ENCODE measurements at regions not wholly inside any gene's neighbourhood (a gene's known extent, or its start where the extent isn't known, plus 50 kb on each side); places are given as distances from the start of the nearest gene placed in this dataset.
"Not testable (repeated sequence)": the region's sequence is repeated elsewhere in the genome, so short reads cannot be mapped to it uniquely, and the experiment has no call there.

DNA sequence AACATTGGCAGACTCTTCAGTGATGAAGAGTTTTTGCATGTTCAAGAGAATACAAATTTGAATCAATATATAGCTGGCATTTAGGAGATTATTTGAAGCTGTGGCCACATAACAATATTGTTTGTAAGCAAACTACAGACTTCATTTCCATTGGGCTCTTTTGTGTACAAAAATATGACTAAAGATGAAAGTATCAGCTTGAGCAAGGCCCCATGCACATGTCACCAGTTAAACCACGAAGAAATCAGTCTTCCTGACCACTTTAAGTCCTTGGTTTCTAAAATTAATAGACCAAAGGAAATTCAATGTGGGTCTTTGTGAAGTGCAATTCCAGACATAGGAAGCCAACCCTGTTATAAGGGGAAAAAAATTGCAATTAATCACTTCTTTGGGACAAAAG lies 1664.6 kb upstream of the ADGRL3 start:
- TF ChIP-seq, protein P1, sequence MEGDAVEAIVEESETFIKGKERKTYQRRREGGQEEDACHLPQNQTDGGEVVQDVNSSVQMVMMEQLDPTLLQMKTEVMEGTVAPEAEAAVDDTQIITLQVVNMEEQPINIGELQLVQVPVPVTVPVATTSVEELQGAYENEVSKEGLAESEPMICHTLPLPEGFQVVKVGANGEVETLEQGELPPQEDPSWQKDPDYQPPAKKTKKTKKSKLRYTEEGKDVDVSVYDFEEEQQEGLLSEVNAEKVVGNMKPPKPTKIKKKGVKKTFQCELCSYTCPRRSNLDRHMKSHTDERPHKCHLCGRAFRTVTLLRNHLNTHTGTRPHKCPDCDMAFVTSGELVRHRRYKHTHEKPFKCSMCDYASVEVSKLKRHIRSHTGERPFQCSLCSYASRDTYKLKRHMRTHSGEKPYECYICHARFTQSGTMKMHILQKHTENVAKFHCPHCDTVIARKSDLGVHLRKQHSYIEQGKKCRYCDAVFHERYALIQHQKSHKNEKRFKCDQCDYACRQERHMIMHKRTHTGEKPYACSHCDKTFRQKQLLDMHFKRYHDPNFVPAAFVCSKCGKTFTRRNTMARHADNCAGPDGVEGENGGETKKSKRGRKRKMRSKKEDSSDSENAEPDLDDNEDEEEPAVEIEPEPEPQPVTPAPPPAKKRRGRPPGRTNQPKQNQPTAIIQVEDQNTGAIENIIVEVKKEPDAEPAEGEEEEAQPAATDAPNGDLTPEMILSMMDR (conservative IDR thresholded peaks at IDR 0.05) = no peak
- H3K27ac ChIP-seq = no peak overlapping the region

DNA sequence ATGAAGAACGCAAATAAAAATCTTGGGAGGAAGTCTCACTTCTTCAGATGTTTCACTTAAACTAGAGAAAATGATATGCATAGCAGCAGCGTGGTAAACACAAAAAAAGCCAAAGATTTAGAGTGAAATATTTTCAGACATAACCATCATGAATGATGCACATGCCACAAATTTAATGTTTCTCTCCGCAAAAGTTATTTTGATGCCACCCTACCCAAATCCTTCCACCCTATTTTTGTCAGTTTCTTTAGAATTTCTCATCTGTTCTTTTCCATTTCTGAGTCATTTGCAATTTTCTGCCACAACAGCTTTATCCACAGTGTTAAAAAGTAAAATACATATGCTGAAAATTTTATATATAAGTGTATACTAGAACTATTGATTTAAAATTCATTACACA lies 1663.7 kb upstream of the ADGRL3 start:
- H3K27ac ChIP-seq = no peak overlapping the region

DNA sequence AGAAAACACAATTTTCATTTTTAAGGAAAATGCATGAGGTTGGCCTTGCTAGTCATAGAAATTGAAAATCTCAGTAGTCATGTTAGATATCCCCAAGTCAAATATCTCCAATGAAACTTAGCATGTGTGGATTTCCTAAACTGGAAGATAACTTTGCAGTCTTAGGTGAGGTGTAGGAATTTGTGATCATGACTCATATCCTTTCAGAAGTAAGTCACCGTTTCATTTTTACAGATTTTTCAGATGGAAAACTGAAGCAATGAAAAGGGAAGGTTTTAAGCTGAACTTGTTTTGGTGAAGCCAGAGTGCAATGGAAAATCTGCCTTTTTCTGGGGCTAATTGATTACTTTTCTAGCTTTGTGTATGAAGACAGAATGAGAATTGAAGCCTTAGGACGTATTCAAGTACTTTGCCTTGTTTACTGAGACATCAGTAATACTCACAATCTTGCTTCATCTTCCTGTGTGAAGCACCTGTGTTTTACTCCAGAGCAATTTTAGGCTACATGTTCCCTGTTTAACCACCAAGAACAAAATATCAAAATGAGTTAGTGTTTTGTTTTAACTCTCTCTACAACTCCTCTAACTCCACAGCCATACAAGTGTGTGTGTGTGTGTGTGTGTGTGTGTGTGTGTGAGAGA lies 1662.8 kb upstream of the ADGRL3 start:
- H3K27ac ChIP-seq = no peak overlapping the region
- TF ChIP-seq, protein P1 (conservative IDR thresholded peaks at IDR 0.05) = no peak

More for the DNA sequence above, 1663.7 kb upstream of the ADGRL3 start:
- TF ChIP-seq, protein P1 (conservative IDR thresholded peaks at IDR 0.05) = no peak

DNA sequence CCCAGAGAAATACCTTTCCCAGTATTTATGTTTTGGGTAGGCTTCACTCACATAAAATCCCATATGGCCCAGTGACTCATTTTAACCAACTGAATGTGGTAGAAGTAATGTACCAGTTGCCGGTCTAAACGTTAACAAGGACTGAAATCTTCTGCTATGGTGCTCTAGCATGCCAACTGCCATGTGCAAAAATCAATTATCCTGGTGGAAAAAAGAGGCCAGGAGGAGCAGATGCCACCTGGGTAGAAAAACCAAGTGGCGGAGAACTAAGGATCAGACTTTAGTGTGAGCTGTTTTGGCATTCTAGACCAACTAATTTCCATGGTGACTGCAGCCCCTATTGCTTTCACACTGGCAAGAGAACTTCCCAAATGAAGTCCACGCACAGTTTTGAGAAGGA lies 1660.7 kb upstream of the ADGRL3 start:
- TF ChIP-seq, protein P1 (conservative IDR thresholded peaks at IDR 0.05) = no peak
- H3K27ac ChIP-seq = no peak overlapping the region

DNA sequence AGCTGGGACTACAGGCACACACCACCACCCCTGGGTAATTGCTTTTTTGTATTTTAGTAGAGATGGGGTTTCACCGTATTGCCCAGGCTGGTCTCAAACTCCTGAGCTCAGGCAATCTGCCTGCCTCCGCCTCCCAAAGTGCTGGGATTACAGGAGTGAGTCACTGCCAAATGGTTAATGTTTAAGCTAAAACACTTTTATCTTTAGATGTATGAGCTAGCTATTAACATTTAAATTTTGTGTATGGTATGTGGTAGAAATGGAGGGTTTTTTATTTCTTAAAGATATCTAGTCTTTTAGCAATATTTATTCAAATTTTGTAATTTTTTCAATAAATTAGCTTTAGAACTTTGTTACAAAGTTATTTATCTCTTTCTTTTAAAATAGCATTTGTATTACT lies 1659.8 kb upstream of the ADGRL3 start:
- H3K27ac ChIP-seq = no peak overlapping the region
- TF ChIP-seq, protein P1 (conservative IDR thresholded peaks at IDR 0.05) = no peak

DNA sequence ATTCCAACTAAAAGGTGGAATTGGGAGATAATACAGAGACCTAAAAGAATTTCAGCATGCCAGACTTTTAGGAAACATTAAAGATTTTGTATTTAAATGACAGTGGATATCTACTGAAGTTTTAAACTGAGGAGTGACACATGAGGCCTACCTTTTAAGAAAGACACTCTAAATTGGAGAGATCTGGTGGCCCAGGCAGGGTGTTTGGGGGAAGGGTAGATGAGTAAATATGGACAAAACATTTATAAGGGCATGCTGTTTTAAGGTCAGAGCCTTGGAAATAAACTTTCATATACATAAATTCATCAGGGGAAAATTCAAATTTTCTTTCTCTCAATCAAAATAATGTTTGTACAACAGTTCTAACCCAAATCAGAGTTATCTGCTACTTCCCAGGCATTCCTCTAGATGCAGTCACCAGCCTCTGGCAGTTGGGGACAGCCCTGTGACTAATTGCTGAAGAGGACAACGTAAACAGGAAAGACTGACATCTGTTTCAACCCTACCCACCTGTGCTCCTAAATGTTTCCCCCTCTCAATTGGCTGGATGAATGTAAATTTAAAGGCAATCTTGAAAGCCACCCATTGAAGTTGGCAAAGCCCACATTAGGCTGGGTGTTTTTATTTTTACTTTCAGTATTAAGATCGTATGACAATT lies 1646.9 kb upstream of the ADGRL3 start:
- H3K27ac ChIP-seq = no peak overlapping the region
- TF ChIP-seq, protein P1 (conservative IDR thresholded peaks at IDR 0.05) = no peak

DNA sequence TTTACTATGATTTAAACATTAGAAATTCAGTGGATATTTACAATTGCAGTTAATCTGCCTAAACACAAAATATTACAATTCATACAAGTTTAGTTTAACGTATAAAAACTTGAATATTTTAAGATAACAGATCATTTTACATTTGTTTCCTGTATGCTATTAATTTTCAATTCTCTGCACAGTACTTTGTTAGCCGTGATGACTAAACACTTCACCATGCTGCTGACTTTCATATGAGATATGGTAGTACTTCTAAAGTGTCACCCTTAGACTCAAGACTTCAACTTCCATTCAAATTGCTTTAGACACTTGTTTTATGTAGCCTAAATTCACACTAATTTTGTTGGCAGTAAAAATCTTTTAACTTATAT lies 1646.4 kb upstream of the ADGRL3 start:
- TF ChIP-seq, protein P1 (conservative IDR thresholded peaks at IDR 0.05) = no peak
- no peak overlapping the region for H3K27ac ChIP-seq

DNA sequence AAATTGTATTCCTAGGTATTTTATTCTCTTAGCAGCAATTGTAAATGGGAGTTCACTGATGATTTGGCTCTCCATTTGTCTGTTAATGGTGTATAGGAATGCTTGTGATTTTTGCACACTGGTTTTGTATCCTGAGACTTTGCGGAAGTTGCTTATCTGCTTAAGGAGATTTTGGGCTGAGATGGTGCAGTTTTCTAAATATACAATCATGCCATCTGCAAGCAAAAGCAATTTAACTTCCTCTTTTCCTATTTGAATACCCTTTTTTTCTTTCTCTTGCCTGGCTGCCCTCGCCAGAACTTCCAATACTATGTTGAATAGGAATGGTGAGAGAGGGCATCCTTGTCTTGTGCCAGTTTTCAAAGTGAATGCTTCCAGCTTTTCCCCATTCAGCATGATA lies 1643.9 kb upstream of the ADGRL3 start:
- not testable (repeated sequence) for H3K27ac ChIP-seq

DNA sequence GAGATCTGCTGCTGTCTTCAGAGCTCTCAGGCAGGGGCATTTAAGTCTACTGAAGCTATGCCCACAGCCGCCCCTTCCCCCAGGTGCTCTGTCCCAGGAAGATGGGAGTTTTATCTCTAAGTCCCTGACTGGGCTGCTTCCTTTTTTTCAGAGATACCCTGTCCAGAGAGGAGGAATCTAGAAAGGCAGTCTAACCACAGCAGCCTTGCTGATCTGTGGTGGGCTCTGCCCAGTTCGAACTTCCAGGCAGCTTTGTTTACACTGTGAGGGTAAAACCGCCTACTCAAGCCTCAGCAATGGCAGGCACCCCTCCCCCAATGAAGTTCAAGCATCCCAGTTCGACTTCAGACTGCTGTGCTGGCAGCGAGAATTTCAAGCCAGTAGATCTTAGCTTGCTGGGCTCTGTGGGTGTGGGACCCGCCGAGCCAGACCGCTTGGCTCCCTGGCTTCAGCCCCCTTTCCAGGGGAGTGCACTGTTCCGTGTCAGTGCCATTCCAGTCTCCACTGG lies 1639.9 kb upstream of the ADGRL3 start:
- not testable (repeated sequence) for H3K27ac ChIP-seq
